ENCODE measurements at regions not wholly inside any gene's neighbourhood (a gene's known extent, or its start where the extent isn't known, plus 50 kb on each side); places are given as distances from the start of the nearest gene placed in this dataset.

DNA sequence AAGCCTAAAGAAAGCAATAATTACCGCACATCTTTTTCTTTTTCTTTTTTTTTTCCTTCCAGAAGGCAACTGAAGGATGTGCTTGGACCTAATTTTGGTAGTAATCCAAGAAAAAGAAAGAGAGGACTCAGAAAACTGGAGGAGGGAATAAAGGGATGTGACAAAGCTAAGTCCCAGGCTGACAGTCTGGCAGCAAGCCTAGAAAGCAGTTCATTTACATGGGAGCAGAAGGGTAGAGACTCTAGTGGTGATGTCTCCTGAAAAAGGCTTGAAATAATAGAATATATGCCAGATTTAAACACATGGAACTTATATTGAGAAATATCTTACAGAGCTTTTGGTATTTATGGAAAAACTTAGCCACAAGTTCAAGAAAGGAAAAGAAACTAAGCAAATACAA, 101.0 kb upstream of the SHISA6 start (continued):
- no peak for TF ChIP-seq ZNF658 (tag by site-specific recombination; IDR thresholded peaks at IDR 0.05)

GRCh38 chr17:11138023-11138422, 103.0 kb upstream of the SHISA6 start:
- no peak for TF ChIP-seq ZNF501 (tag by site-specific recombination; IDR thresholded peaks at IDR 0.05)
- no peak for TF ChIP-seq IKZF3 (tag by site-specific recombination; IDR thresholded peaks at IDR 0.05)
- TF ChIP-seq, protein P1, sequence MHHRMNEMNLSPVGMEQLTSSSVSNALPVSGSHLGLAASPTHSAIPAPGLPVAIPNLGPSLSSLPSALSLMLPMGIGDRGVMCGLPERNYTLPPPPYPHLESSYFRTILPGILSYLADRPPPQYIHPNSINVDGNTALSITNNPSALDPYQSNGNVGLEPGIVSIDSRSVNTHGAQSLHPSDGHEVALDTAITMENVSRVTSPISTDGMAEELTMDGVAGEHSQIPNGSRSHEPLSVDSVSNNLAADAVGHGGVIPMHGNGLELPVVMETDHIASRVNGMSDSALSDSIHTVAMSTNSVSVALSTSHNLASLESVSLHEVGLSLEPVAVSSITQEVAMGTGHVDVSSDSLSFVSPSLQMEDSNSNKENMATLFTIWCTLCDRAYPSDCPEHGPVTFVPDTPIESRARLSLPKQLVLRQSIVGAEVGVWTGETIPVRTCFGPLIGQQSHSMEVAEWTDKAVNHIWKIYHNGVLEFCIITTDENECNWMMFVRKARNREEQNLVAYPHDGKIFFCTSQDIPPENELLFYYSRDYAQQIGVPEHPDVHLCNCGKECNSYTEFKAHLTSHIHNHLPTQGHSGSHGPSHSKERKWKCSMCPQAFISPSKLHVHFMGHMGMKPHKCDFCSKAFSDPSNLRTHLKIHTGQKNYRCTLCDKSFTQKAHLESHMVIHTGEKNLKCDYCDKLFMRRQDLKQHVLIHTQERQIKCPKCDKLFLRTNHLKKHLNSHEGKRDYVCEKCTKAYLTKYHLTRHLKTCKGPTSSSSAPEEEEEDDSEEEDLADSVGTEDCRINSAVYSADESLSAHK (tag by site-specific recombination; IDR thresholded peaks at IDR 0.05): no peak
- TF ChIP-seq ZNF473 (tag by site-specific recombination; IDR thresholded peaks at IDR 0.05): no peak
- TF ChIP-seq, protein P2, sequence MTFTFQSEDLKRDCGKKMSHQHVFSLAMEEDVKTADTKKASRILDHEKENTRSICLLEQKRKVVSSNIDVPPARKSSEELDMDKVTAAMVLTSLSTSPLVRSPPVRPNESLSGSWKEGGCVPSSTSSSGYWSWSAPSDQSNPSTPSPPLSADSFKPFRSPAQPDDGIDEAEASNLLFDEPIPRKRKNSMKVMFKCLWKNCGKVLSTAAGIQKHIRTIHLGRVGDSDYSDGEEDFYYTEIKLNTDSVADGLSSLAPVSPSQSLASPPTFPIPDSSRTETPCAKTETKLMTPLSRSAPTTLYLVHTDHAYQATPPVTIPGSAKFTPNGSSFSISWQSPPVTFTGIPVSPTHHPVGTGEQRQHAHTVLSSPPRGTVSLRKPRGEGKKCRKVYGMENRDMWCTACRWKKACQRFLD (tag by site-specific recombination; IDR thresholded peaks at IDR 0.05): no peak
- TF ChIP-seq, protein P3, sequence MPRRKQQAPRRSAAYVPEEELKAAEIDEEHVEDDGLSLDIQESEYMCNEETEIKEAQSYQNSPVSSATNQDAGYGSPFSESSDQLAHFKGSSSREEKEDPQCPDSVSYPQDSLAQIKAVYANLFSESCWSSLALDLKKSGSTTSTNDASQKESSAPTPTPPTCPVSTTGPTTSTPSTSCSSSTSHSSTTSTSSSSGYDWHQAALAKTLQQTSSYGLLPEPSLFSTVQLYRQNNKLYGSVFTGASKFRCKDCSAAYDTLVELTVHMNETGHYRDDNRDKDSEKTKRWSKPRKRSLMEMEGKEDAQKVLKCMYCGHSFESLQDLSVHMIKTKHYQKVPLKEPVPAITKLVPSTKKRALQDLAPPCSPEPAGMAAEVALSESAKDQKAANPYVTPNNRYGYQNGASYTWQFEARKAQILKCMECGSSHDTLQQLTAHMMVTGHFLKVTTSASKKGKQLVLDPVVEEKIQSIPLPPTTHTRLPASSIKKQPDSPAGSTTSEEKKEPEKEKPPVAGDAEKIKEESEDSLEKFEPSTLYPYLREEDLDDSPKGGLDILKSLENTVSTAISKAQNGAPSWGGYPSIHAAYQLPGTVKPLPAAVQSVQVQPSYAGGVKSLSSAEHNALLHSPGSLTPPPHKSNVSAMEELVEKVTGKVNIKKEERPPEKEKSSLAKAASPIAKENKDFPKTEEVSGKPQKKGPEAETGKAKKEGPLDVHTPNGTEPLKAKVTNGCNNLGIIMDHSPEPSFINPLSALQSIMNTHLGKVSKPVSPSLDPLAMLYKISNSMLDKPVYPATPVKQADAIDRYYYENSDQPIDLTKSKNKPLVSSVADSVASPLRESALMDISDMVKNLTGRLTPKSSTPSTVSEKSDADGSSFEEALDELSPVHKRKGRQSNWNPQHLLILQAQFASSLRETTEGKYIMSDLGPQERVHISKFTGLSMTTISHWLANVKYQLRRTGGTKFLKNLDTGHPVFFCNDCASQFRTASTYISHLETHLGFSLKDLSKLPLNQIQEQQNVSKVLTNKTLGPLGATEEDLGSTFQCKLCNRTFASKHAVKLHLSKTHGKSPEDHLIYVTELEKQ (tag by site-specific recombination; IDR thresholded peaks at IDR 0.05; ENCODE audit: borderline replicate concordance): no peak
- TF ChIP-seq ZSCAN30 (tag by site-specific recombination; IDR thresholded peaks at IDR 0.05): no peak
- TF ChIP-seq KLF1 (tag by site-specific recombination; IDR thresholded peaks at IDR 0.05): no peak
- no peak for TF ChIP-seq SCRT1 (tag by site-specific recombination; IDR thresholded peaks at IDR 0.05; ENCODE audit: borderline replicate concordance)
- TF ChIP-seq ZNF660 (tag by site-specific recombination; IDR thresholded peaks at IDR 0.05): no peak
- no peak for TF ChIP-seq ZNF37A (tag by site-specific recombination; IDR thresholded peaks at IDR 0.05)
- TF ChIP-seq ZNF292 (tag by site-specific recombination; IDR thresholded peaks at IDR 0.05; ENCODE audit: borderline replicate concordance, low read depth): no peak
- TF ChIP-seq ZNF174 (tag by site-specific recombination; IDR thresholded peaks at IDR 0.05): no peak
- no peak for TF ChIP-seq ZNF324 (tag by site-specific recombination; IDR thresholded peaks at IDR 0.05)
- no peak for TF ChIP-seq ZNF248 (tag by site-specific recombination; IDR thresholded peaks at IDR 0.05)
- POLR2A ChIA-PET: no interaction called here
- Histone ChIP-seq H3K4me3 (ENCODE audit: low read depth, low read length) (no peak overlapping the region), H3K4me1 (ENCODE audit: control insufficient read depth, insufficient read depth, low read length) (no peaks in the 10 kb centered on the region), H3K9me3 (ENCODE audit: control insufficient read depth, insufficient read depth, low read depth, low read length) (no peaks in the 10 kb centered on the region), H3K27ac (ENCODE audit: extremely low read depth, low read depth, low read length) (no peak overlapping the region), H3K36me3 (ENCODE audit: control insufficient read depth in 2 of 2, insufficient read depth in 1 of 2, low read length in 2 of 2) (no peaks in the 10 kb centered on the region)
- CTCF ChIA-PET: interaction anchor here (0.6 to 3.4 kb wide), 5 partner anchors 45 to 491 kb away, joined by 3 to 22 read pairs (median 4); no protein-coding TSS in a partner anchor

DNA sequence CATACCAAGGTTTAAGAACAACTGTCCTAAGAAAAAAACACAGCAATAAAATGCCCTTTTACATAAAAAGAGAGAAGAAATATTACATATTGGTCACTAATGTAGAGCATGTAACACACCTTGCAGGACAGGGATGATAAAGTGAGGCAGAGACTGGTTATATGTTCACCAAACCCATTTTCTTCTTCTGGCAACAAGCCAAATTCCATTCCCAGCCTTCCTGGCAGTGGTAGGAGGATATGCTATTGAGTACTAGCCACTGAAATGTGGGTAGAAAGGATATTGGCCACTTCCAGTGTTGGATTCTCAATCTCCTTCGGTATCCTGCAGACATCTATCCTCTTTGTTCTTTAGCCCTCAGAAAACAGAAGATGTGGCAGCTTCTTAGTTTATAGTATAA, 105.2 kb upstream of the SHISA6 start:
- H3K36me3 ChIP-seq (ENCODE audit: control insufficient read depth in 2 of 2, insufficient read depth in 1 of 2, low read length in 2 of 2): no peaks in the 10 kb centered on the region
- ChIA-PET CTCF (interaction anchor here (0.6 kb wide), 1 partner anchor 347 kb away, joined by 6 read pairs; no protein-coding TSS in a partner anchor), POLR2A (no interaction called here)
- TF ChIP-seq ZFP69B (tag by site-specific recombination; IDR thresholded peaks at IDR 0.05) (no peak), ZNF366 (tag by site-specific recombination; conservative IDR thresholded peaks at IDR 0.05) (no peak), ZNF549 (tag by site-specific recombination; IDR thresholded peaks at IDR 0.05) (no peak), ZNF146 (tag by site-specific recombination; IDR thresholded peaks at IDR 0.05) (no peak), ZNF529 (tag by site-specific recombination; IDR thresholded peaks at IDR 0.05; ENCODE audit: insufficient replicate concordance) (no peak), SCRT2 (tag by site-specific recombination; IDR thresholded peaks at IDR 0.05) (no peak), ZNF791 (tag by site-specific recombination; IDR thresholded peaks at IDR 0.05) (no peak), ZNF433 (tag by site-specific recombination; IDR thresholded peaks at IDR 0.05; ENCODE audit: low read depth) (no peak), ZNF19 (tag by site-specific recombination; IDR thresholded peaks at IDR 0.05; ENCODE audit: low read depth) (no peak), ZNF555 (tag by site-specific recombination; conservative IDR thresholded peaks at IDR 0.05) (no peak)
- TF ChIP-seq, protein P4, sequence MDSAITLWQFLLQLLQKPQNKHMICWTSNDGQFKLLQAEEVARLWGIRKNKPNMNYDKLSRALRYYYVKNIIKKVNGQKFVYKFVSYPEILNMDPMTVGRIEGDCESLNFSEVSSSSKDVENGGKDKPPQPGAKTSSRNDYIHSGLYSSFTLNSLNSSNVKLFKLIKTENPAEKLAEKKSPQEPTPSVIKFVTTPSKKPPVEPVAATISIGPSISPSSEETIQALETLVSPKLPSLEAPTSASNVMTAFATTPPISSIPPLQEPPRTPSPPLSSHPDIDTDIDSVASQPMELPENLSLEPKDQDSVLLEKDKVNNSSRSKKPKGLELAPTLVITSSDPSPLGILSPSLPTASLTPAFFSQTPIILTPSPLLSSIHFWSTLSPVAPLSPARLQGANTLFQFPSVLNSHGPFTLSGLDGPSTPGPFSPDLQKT (IDR thresholded peaks at IDR 0.05; ENCODE audit: borderline replicate concordance, low read depth, low read length): no peak

More for the DNA sequence above, 105.2 kb upstream of the SHISA6 start:
- no peak overlapping the region for H3K27ac ChIP-seq (ENCODE audit: extremely low read depth, low read depth, low read length)
- no peaks in the 10 kb centered on the region for H3K9me3 ChIP-seq (ENCODE audit: control insufficient read depth, insufficient read depth, low read depth, low read length)
- H3K4me1 ChIP-seq (ENCODE audit: control insufficient read depth, insufficient read depth, low read length): no peaks in the 10 kb centered on the region
- no peak overlapping the region for H3K4me3 ChIP-seq (ENCODE audit: low read depth, low read length)
